Left ventricle myocardium inferior (tissue), 1 donor: ENCODE measurements at regions not wholly inside any gene's neighbourhood (a gene's known extent, or its start where the extent isn't known, plus 50 kb on each side); places are given as distances from the start of the nearest gene placed in this dataset.

Experiments used
- DNase-seq: peaks from one replicate; pipeline ENCODE4 v3.0.0-alpha.2; 2020
- H3K27ac ChIP-seq: fragments of 200-600 bp; replicated peaks from 2 replicates; pipeline ENCODE4 v1.8.0; 2021
- H3K27me3 ChIP-seq: fragments of 200-600 bp; 2 replicates; pipeline ENCODE4 v1.8.0; 2021; ENCODE audit warnings: low read depth
- H3K36me3 ChIP-seq: fragments of 200-600 bp; 2 replicates; pipeline ENCODE4 v1.8.0; 2021
- H3K4me1 ChIP-seq: fragments of 200-600 bp; 2 replicates; pipeline ENCODE4 v1.8.0; 2021
- H3K4me3 ChIP-seq: fragments of 200-600 bp; 2 replicates; pipeline ENCODE4 v1.8.0; 2021; ENCODE audit warnings: mild to moderate bottlenecking, moderate library complexity
- H3K9me3 ChIP-seq: fragments of 200-600 bp; replicated peaks from 2 replicates; pipeline ENCODE4 v1.8.0; 2021
- intact Hi-C: fragments of 100-400 bp; cut with micrococcal nuclease; formaldehyde crosslinking; loops from one replicate; pipeline ENCODE4 v1.11.0; 2022
- TF ChIP-seq, protein P1 (sequence below): fragments of 200-600 bp; IDR thresholded peaks from 2 replicates; pipeline ENCODE4 v1.8.0; 2021; ENCODE audit warnings: antibody characterized with exemption, mild to moderate bottlenecking, borderline replicate concordance
- donor health status: DM: no; HTN: yes; CAD: no; lungs with severe emphysema.

DNA sequence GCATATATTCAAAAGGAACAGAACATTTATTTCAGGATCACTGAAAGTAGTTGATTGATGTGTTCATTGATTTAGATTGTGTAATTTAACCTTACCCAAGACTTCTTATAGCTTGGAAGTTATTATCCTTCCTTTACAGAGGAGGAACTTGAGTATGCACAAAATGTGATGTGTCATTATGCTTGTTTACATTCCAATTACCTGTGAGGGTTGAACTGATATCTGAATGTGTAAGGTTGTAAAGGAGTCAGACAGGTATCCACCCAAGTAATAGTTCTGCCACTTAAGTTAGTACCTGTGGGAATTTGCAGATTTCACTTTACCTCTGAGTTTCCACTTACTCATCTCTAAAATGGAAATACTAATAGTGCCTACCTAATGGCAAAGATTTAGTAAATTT, 668.2 kb downstream of the DOK5 start:
- intact Hi-C loops = no loop called here
- DNase-seq = no peak
- TF ChIP-seq, protein P1, sequence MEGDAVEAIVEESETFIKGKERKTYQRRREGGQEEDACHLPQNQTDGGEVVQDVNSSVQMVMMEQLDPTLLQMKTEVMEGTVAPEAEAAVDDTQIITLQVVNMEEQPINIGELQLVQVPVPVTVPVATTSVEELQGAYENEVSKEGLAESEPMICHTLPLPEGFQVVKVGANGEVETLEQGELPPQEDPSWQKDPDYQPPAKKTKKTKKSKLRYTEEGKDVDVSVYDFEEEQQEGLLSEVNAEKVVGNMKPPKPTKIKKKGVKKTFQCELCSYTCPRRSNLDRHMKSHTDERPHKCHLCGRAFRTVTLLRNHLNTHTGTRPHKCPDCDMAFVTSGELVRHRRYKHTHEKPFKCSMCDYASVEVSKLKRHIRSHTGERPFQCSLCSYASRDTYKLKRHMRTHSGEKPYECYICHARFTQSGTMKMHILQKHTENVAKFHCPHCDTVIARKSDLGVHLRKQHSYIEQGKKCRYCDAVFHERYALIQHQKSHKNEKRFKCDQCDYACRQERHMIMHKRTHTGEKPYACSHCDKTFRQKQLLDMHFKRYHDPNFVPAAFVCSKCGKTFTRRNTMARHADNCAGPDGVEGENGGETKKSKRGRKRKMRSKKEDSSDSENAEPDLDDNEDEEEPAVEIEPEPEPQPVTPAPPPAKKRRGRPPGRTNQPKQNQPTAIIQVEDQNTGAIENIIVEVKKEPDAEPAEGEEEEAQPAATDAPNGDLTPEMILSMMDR = no peak

GRCh38 chr20:55142932-55143331, 667.5 kb downstream of the DOK5 start:
- no peaks in the 10 kb centered on the region for H3K36me3 ChIP-seq
- TF ChIP-seq, protein P1 = no peak
- no peaks in the 10 kb centered on the region for H3K9me3 ChIP-seq
- no peaks in the 10 kb centered on the region for H3K4me1 ChIP-seq
- DNase-seq = no peak
- H3K27me3 ChIP-seq = no peaks in the 10 kb centered on the region
- intact Hi-C loops = no loop called here
- H3K4me3 ChIP-seq = no peak overlapping the region
- H3K27ac ChIP-seq = no peak overlapping the region

More for the DNA sequence above, 668.2 kb downstream of the DOK5 start:
- no peaks in the 10 kb centered on the region for H3K9me3 ChIP-seq
- no peak overlapping the region for H3K4me3 ChIP-seq
- H3K27me3 ChIP-seq = no peaks in the 10 kb centered on the region
- no peaks in the 10 kb centered on the region for H3K4me1 ChIP-seq
- H3K27ac ChIP-seq = no peak overlapping the region
- H3K36me3 ChIP-seq = no peaks in the 10 kb centered on the region

- TF ChIP-seq, protein P1 = no peak
- no peaks in the 10 kb centered on the region for H3K27me3 ChIP-seq
- H3K36me3 ChIP-seq = no peaks in the 10 kb centered on the region
- no peaks in the 10 kb centered on the region for H3K9me3 ChIP-seq
- H3K27ac ChIP-seq = no peak overlapping the region
- no peaks in the 10 kb centered on the region for H3K4me1 ChIP-seq
- intact Hi-C loops = no loop called here
- no peak for DNase-seq
- H3K4me3 ChIP-seq = no peak overlapping the region
Observed at GRCh38 chr20:55140631-55141030, 665.2 kb downstream of the DOK5 start.

DNA sequence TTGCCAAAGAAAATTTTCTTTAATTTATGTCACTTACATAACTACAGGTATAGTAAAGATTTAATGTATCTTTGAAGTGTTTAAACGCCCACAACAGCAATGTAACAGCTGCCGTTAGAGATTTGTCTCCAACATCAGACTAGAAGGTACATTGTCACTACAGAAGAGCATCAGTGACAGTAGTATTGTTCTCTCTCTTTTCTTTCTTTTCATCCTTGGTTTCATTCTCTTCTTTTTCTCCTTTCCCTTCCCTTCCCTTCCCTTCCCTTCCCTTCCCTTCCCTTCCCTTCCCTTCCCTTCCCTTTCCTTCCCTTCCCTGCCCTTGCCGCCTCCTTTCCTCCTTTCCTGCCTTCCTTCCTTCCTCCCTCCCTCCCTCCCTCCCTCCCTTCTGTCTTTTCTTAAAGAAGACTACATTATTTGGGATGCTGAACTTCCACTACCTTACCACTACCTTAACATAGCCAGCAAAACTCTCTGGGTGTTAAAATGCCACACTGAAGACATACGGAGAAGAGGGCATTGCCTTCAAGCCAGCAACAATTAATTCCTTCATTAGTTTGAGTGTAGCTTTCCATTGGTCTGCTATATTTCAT, 663.9 kb downstream of the DOK5 start:
- Histone ChIP-seq H3K4me1 (no peaks in the 10 kb centered on the region), H3K27ac (no peak overlapping the region), H3K4me3 (no peak overlapping the region), H3K36me3 (no peaks in the 10 kb centered on the region), H3K27me3 (no peaks in the 10 kb centered on the region), H3K9me3 (no peaks in the 10 kb centered on the region)
- TF ChIP-seq, protein P1 = no peak
- intact Hi-C loops = no loop called here
- no peak for DNase-seq

DNA sequence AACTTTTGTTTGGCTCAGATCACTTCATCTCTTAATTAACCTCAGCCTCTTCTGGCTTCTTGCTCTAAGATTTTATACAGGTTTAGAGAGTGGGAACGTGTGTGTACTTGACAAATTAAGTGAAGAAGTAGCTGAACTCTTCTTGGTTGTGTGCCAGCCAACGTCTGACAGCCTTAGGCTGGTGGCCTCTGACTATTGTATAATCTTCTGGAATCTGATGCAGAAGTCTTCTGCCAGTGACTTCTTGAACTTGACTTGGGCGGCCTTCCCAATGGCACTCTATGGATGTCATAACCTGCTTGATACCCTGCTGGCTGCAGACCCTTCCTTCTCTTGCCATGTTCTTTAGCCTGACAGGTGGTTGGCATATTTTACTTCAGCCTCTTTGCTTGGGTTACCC, 660.5 kb downstream of the DOK5 start:
- Histone ChIP-seq H3K27me3 (no peaks in the 10 kb centered on the region), H3K4me3 (no peak overlapping the region), H3K4me1 (no peaks in the 10 kb centered on the region), H3K36me3 (no peaks in the 10 kb centered on the region), H3K27ac (no peak overlapping the region), H3K9me3 (no peaks in the 10 kb centered on the region)
- TF ChIP-seq, protein P1 = no peak
- DNase-seq = no peak
- intact Hi-C loops = no loop called here
